ENCODE measurements at regions not wholly inside any gene's neighbourhood (a gene's known extent, or its start where the extent isn't known, plus 50 kb on each side); places are given as distances from the start of the nearest gene placed in this dataset. TPM values are rescaled to one million over a fixed set of nuclear protein-coding genes. Genes with fewer than 3 reads are reported as not detected.

DNA sequence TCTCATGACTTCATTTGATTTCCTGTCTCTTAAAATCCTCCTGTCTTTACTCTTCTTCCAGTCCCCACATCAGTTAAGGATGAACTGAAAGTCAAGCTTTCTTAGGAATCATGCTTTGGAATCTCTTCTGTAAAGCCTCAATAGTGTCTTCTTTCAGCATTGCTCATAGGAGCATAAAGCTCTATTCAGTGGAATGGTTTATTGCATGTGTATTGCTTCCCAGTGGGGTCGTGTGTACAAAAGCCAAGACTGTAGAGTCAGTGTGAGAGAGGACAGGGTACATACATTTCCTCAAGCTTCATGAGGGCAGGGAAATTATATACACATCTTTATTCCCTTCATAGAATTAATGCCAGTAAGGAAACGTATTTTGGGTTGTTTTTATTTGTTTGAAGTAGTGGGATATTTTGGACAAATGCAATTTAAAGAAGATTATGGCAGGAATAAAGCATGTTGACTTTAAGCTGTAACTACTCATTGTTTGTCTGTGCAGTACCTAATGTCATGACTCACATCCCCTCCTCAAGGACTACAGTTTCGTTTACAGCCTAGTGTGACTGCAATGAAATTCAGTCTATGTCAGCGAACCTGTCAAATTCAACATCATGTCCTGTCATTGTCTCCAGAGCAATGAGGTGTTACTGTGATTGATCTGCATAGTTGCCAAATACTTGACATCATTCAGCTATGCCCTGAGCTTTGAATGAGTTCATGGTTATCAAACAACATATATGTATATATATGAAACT, 2164.2 kb downstream of the NCAM2 start:
- no peak overlapping the region for H3K27ac Mint-ChIP-seq
- H3K4me1 Mint-ChIP-seq (ENCODE audit: low read depth): peaks cover 4% of the 10 kb centered on the region
- DNase-seq (ENCODE audit: low spot score, unreplicated experiment): no peak
- no peaks in the 10 kb centered on the region for H3K9me3 Mint-ChIP-seq (ENCODE audit: low read depth)
- no peak overlapping the region for H3K4me3 Mint-ChIP-seq (ENCODE audit: low read depth)
- H3K36me3 Mint-ChIP-seq (ENCODE audit: insufficient read depth): no peaks in the 10 kb centered on the region
- H3K27me3 Mint-ChIP-seq: no peaks in the 10 kb centered on the region
- TF ChIP-seq, protein P1, sequence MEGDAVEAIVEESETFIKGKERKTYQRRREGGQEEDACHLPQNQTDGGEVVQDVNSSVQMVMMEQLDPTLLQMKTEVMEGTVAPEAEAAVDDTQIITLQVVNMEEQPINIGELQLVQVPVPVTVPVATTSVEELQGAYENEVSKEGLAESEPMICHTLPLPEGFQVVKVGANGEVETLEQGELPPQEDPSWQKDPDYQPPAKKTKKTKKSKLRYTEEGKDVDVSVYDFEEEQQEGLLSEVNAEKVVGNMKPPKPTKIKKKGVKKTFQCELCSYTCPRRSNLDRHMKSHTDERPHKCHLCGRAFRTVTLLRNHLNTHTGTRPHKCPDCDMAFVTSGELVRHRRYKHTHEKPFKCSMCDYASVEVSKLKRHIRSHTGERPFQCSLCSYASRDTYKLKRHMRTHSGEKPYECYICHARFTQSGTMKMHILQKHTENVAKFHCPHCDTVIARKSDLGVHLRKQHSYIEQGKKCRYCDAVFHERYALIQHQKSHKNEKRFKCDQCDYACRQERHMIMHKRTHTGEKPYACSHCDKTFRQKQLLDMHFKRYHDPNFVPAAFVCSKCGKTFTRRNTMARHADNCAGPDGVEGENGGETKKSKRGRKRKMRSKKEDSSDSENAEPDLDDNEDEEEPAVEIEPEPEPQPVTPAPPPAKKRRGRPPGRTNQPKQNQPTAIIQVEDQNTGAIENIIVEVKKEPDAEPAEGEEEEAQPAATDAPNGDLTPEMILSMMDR (IDR thresholded peaks at IDR 0.05; ENCODE audit: unreplicated experiment): no peak

Small RNAs in the stretch of these regions (microRNA-seq; reads per million reads assigned to microRNA genes)
- not detected for gene MIR6130 (ENCODE audit: borderline number of aligned reads, unreplicated experiment)

Data from progenitor cell of endocrine pancreas (in vitro differentiated cells).